Mesendoderm (in vitro differentiated cells): ENCODE measurements at regions not wholly inside any gene's neighbourhood (a gene's known extent, or its start where the extent isn't known, plus 50 kb on each side); places are given as distances from the start of the nearest gene placed in this dataset.

Source experiments
- DNase-seq: peaks from one replicate; pipeline ENCODE4 v3.0.0; 2013
- H2AK5ac ChIP-seq: 2 replicates; pipeline ENCODE4 v1.6.1; 2013; ENCODE audit warnings: low read length, inconsistent platforms
- H2BK120ac ChIP-seq: 2 replicates; pipeline ENCODE4 v1.6.1; 2013; ENCODE audit warnings: low read depth, mild to moderate bottlenecking, low read length, moderate library complexity, mixed read lengths
- H2BK15ac ChIP-seq: replicated peaks from 2 replicates; pipeline ENCODE4 v1.6.1; 2013; ENCODE audit warnings: low read depth, mild to moderate bottlenecking, moderate library complexity
- H2BK5ac ChIP-seq: 2 replicates; pipeline ENCODE4 v1.6.1; 2013; ENCODE audit warnings: low read length, inconsistent platforms
- H3K18ac ChIP-seq: 2 replicates; pipeline ENCODE4 v1.6.1; 2013; ENCODE audit warnings: mild to moderate bottlenecking, low read length, mixed read lengths
- H3K23ac ChIP-seq: one replicate; pipeline ENCODE4 v1.6.1; 2013; ENCODE audit warnings: low read length
- H3K27ac ChIP-seq: 2 replicates; pipeline ENCODE4 v1.5.1; 2013; ENCODE audit warnings: low read depth, mild to moderate bottlenecking, inconsistent platforms, low read length, moderate library complexity
- H3K27me3 ChIP-seq: 2 replicates; pipeline ENCODE4 v1.6.1; 2013; ENCODE audit warnings: low read length, control low read depth, mild to moderate bottlenecking, inconsistent platforms; ENCODE audit not compliant: insufficient read depth, poor library complexity
- H3K36me3 ChIP-seq: 2 replicates; pipeline ENCODE4 v1.6.1; 2013; ENCODE audit warnings: low read length, inconsistent platforms; ENCODE audit not compliant: control insufficient read depth, insufficient read depth
- H3K4ac ChIP-seq: one replicate; pipeline ENCODE4 v1.6.1; 2013; ENCODE audit warnings: low read depth, mild to moderate bottlenecking, low read length, moderate library complexity
- H3K4me1 ChIP-seq: 2 replicates; pipeline ENCODE4 v1.6.1; 2013; ENCODE audit warnings: low read depth, low read length, inconsistent platforms; ENCODE audit not compliant: control insufficient read depth
- H3K4me2 ChIP-seq: 2 replicates; pipeline ENCODE4 v1.6.1; 2013; ENCODE audit warnings: low read length
- H3K4me3 ChIP-seq: 2 replicates; pipeline ENCODE4 v1.5.1; 2013; ENCODE audit warnings: mild to moderate bottlenecking, low read length
- H3K56ac ChIP-seq: one replicate; pipeline ENCODE4 v1.6.1; 2013; ENCODE audit warnings: low read length
- H3K79me1 ChIP-seq: 2 replicates; pipeline ENCODE4 v1.6.1; 2013; ENCODE audit warnings: low read length, inconsistent platforms
- H3K79me2 ChIP-seq: 2 replicates; pipeline ENCODE4 v1.6.1; 2013; ENCODE audit warnings: mild to moderate bottlenecking, low read length; ENCODE audit not compliant: control insufficient read depth, insufficient read depth
- H3K9ac ChIP-seq: 2 replicates; pipeline ENCODE4 v1.6.1; 2013; ENCODE audit warnings: low read length, inconsistent platforms
- H4K5ac ChIP-seq: one replicate; pipeline ENCODE4 v1.6.1; 2013; ENCODE audit warnings: low read length
- H4K8ac ChIP-seq: one replicate; pipeline ENCODE4 v1.6.1; 2013; ENCODE audit warnings: low read depth, mild to moderate bottlenecking, control low read depth, low read length, moderate library complexity
- WGBS: extraction: QIAGEN DNeasy Blood & Tissue Kit; methylation state at CpG from one replicate; pipeline ENCODE4 v1.1.7; 2013; ENCODE audit warnings: low lambda C conversion rate, missing lambda C conversion rate; ENCODE audit not compliant: insufficient coverage; ENCODE audit errors: extremely low coverage; 5-methylcytosine and 5-hydroxymethylcytosine counted together

- Histone ChIP-seq H2BK15ac (no peak overlapping the region), H2BK5ac (no peak overlapping the region), H3K4me1 (no peaks in the 10 kb centered on the region), H3K23ac (no peak overlapping the region), H2BK120ac (no peak overlapping the region), H3K4ac (no peak overlapping the region), H3K79me1 (no peaks in the 10 kb centered on the region), H3K18ac (no peak overlapping the region), H3K4me3 (no peak overlapping the region), H3K27ac (no peak overlapping the region), H3K4me2 (no peak overlapping the region), H4K5ac (no peak overlapping the region), H3K56ac (no peak overlapping the region), H4K8ac (no peak overlapping the region), H3K36me3 (no peaks in the 10 kb centered on the region), H2AK5ac (no peak overlapping the region), H3K9ac (no peak overlapping the region), H3K27me3 (no peaks in the 10 kb centered on the region), H3K79me2 (no peaks in the 10 kb centered on the region)
- no CpG with 5 or more reads among the region's 1 CpG for WGBS
- peak; percentile 33 for DNase-seq
These were observed 55.2 kb downstream of the TWIST1 start for GRCh38 chr7:19062216-19062615.

DNA sequence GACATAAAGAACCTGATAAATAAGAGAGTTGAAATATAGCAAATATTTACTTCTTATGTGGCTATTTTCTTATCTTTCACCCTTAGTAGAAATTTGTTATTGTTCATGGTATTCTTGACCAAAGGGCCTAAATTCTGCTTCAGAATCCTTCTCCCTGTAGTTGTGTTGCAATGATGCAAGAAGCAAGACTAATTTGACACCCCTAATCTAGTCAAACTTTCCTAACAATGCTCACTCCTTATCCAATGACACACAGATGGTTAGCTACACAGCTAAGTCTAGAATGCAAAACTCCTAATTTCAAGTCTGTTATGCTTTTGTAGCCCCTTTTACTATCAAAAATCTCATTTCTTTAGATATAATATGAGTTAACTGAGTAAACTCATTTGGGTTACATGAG is 56.1 kb downstream of the TWIST1 start:
- no peak overlapping the region for H3K56ac ChIP-seq
- no peak overlapping the region for H2BK15ac ChIP-seq
- H2BK5ac ChIP-seq, result no peak overlapping the region
- H3K36me3 ChIP-seq, result no peaks in the 10 kb centered on the region
- no peak overlapping the region for H4K5ac ChIP-seq
- H2AK5ac ChIP-seq, result no peak overlapping the region
- no peak overlapping the region for H4K8ac ChIP-seq
- H3K4me3 ChIP-seq, result no peak overlapping the region
- H3K79me2 ChIP-seq, result no peaks in the 10 kb centered on the region
- H3K4me2 ChIP-seq, result no peak overlapping the region
- no peak overlapping the region for H2BK120ac ChIP-seq
- H3K9ac ChIP-seq, result no peak overlapping the region
- H3K18ac ChIP-seq, result no peak overlapping the region
- no peak overlapping the region for H3K27ac ChIP-seq
- no peak overlapping the region for H3K4ac ChIP-seq
- no peak overlapping the region for H3K23ac ChIP-seq
- H3K27me3 ChIP-seq, result no peaks in the 10 kb centered on the region
- no peaks in the 10 kb centered on the region for H3K79me1 ChIP-seq
- H3K4me1 ChIP-seq, result no peaks in the 10 kb centered on the region
- DNase-seq, result no peak

DNA sequence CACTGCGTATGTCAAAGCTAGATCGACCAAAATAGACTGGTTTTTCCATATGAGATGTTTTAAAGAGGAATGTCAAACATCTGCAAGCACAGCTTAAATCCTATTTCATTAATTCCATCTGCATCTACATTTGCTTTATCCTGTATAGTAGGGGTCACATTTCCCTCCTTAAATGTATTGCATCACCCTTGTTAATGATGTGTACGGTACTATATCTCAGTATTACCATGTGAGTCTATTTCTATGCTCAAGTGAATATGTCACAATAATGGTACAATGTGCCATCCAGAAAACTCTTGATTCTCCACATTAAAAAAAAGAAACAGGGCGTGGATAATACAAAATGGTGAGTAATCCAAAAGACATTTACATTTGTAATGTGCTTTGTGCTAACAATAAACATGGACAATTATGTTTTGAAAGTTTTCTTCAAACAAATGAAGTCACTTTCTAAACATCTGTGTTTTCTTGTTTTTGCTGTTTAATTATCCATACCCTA is 56.6 kb downstream of the TWIST1 start:
- Histone ChIP-seq H3K79me2 (no peaks in the 10 kb centered on the region), H3K9ac (no peak overlapping the region), H2BK15ac (no peak overlapping the region), H3K23ac (no peak overlapping the region), H3K4ac (no peak overlapping the region), H3K18ac (no peak overlapping the region), H4K5ac (no peak overlapping the region), H3K27me3 (no peaks in the 10 kb centered on the region), H2BK120ac (no peak overlapping the region), H3K4me2 (no peak overlapping the region), H3K27ac (no peak overlapping the region), H3K4me3 (no peak overlapping the region), H2BK5ac (no peak overlapping the region), H4K8ac (no peak overlapping the region), H3K36me3 (no peaks in the 10 kb centered on the region), H2AK5ac (no peak overlapping the region), H3K56ac (no peak overlapping the region), H3K4me1 (no peaks in the 10 kb centered on the region), H3K79me1 (no peaks in the 10 kb centered on the region)
- no peak for DNase-seq
- WGBS, result no CpG with 5 or more reads among the region's 4 CpGs

DNA sequence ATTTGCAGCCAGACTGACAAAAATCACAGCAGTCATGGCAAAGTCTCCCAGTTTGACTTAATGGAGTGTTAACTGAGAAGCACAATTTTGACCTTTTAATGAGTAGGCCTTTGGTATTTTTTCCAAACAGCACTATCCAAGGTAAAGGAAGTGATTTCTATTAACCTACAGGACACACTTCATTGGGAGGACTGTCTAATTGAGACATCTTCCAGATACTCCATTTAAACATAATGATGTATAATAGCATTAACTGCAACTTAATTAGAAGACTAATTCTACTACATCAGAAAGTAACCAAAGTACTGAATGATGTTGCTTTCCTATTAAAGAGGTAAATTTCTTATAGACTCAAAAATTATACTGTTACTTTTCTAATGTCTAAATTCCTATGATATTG is 61.1 kb downstream of the TWIST1 start:
- Histone ChIP-seq H3K18ac (no peak overlapping the region), H3K27ac (no peak overlapping the region), H3K9ac (no peak overlapping the region), H4K5ac (no peak overlapping the region), H3K79me1 (no peaks in the 10 kb centered on the region), H3K27me3 (no peaks in the 10 kb centered on the region), H2AK5ac (no peak overlapping the region), H3K4me2 (no peak overlapping the region), H3K23ac (no peak overlapping the region), H3K4ac (no peak overlapping the region), H3K4me3 (no peak overlapping the region), H4K8ac (no peak overlapping the region), H3K79me2 (no peaks in the 10 kb centered on the region), H2BK120ac (no peak overlapping the region), H3K56ac (no peak overlapping the region), H3K4me1 (no peaks in the 10 kb centered on the region), H3K36me3 (no peaks in the 10 kb centered on the region), H2BK5ac (no peak overlapping the region), H2BK15ac (no peak overlapping the region)
- DNase-seq, result no peak
